ENCODE measurements at regions not wholly inside any gene's neighbourhood (a gene's known extent, or its start where the extent isn't known, plus 50 kb on each side); places are given as distances from the start of the nearest gene placed in this dataset.

GRCh38 chr2:23091900-23092299, 293.1 kb upstream of the KLHL29 start:
- TF ChIP-seq CTCF (IDR thresholded peaks at IDR 0.05): no peak

- TF ChIP-seq CTCF (IDR thresholded peaks at IDR 0.05): no peak
Observed at GRCh38 chr2:23092831-23093230, 292.1 kb upstream of the KLHL29 start.

- TF ChIP-seq CTCF (IDR thresholded peaks at IDR 0.05): no peak
Observed at GRCh38 chr2:23093513-23093912, 291.5 kb upstream of the KLHL29 start.

GRCh38 chr2:23096906-23097602, 287.9 kb upstream of the KLHL29 start:
- no peak for TF ChIP-seq CTCF (IDR thresholded peaks at IDR 0.05)

- no peak for TF ChIP-seq CTCF (IDR thresholded peaks at IDR 0.05)
Observed at GRCh38 chr2:23100406-23100805, 284.6 kb upstream of the KLHL29 start.

- no peak for TF ChIP-seq CTCF (IDR thresholded peaks at IDR 0.05)
Observed at GRCh38 chr2:23106242-23106785, 278.7 kb upstream of the KLHL29 start.

GRCh38 chr2:23107327-23107941, 277.5 kb upstream of the KLHL29 start:
- TF ChIP-seq CTCF (IDR thresholded peaks at IDR 0.05): no peak

Data from LNCAP (cell line).